ENCODE measurements at regions not wholly inside any gene's neighbourhood (a gene's known extent, or its start where the extent isn't known, plus 50 kb on each side); places are given as distances from the start of the nearest gene placed in this dataset.

GRCh38 chrX:25442499-25442898 lies 426.7 kb upstream of the ARX start:
- no peak for TF ChIP-seq ZNF274 (IDR thresholded peaks at IDR 0.05; ENCODE audit: low read length)
- no peak for TF ChIP-seq ZNF274 (tag by site-specific recombination; IDR thresholded peaks at IDR 0.05; ENCODE audit: borderline replicate concordance)
- TF ChIP-seq CTCF (tag by site-specific recombination; IDR thresholded peaks at IDR 0.05): no peak
- no peak for TF ChIP-seq ELK4 (IDR thresholded peaks at IDR 0.05; ENCODE audit: borderline replicate concordance, low read depth, low read length)
- TF ChIP-seq ZNF626 (tag by site-specific recombination; IDR thresholded peaks at IDR 0.05): no peak
- TF ChIP-seq ZNF155 (tag by site-specific recombination; IDR thresholded peaks at IDR 0.05): no peak
- TF ChIP-seq ZNF121 (tag by site-specific recombination; IDR thresholded peaks at IDR 0.05): no peak
- TF ChIP-seq GFI1B (tag by site-specific recombination; IDR thresholded peaks at IDR 0.05): no peak
- TF ChIP-seq PBX3 (CRISPR knock-in tag; IDR thresholded peaks at IDR 0.05): no peak
